GM12878 (cell line): ENCODE measurements at regions not wholly inside any gene's neighbourhood (a gene's known extent, or its start where the extent isn't known, plus 50 kb on each side); places are given as distances from the start of the nearest gene placed in this dataset.
A peak's percentile ranks its signal among the peaks of the same experiment; 100 is the strongest.

Source experiments
- ATAC-seq: fragments of 200-7000 bp; cut with Tn5 transposase; 3 replicates; pipeline ENCODE4 v1.9.1; 2020; ENCODE audit warnings: mild to moderate bottlenecking, moderate library complexity
- BruUV-seq: library from RNA; stranded (reverse); fragments of 400-500 nt; replicated peaks from 2 replicates; lab custom pipeline; 2021; lab: Mats Ljungman, UMichigan
- CTCF ChIA-PET: fragments of 300-600 bp; sonication (Branson Sonifier 250); formaldehyde crosslinking; extraction: SDS; loops from one replicate; lab custom pipeline; 2021; ENCODE audit warnings: inconsistent platforms; lab: Yijun Ruan, JAX
- POLR2A ChIA-PET: fragments of 350-600 bp; formaldehyde crosslinking; extraction: SDS; loops from one replicate; lab custom pipeline; 2021; ENCODE audit warnings: inconsistent platforms; lab: Charles Lee
- RAD21 ChIA-PET: fragments of 300-600 bp; sonication (Branson Sonifier 250); formaldehyde crosslinking; loops from one replicate; lab custom pipeline; 2023; ENCODE audit warnings: antibody characterized with exemption; ENCODE audit not compliant: unreplicated experiment; lab: Charles Lee
- SMC1A ChIA-PET: fragments of 300-600 bp; sonication (Branson Sonifier 250); formaldehyde crosslinking; loops from one replicate; lab custom pipeline; 2023; ENCODE audit not compliant: unreplicated experiment, uncharacterized antibody; lab: Charles Lee
- DNase-seq: peaks from one replicate; pipeline ENCODE4 v3.0.0-alpha.2; 2011; ENCODE audit warnings: low read depth, low spot score
- FAIRE-seq: peaks from 3 replicates; lab custom pipeline; 2011; peaks lifted over from hg19 to GRCh38; lab: Jason Lieb, UNC
- H2AFZ ChIP-seq: 2 replicates; pipeline ENCODE4 v1.6.0; 2011; ENCODE audit warnings: low read depth, low read length, control low read depth; ENCODE audit not compliant: control insufficient read depth
- H3K27ac ChIP-seq: 2 replicates; pipeline ENCODE4 v1.5.1; 2011; ENCODE audit warnings: control low read depth; ENCODE audit not compliant: control insufficient read depth, insufficient read depth
- H3K27me3 ChIP-seq, 2 experiments: replicated peaks in 1 of 2; 2 replicates each; pipeline versions ENCODE4 v1.6.0 to v1.6.1; 2011; ENCODE audit warnings: low read length in 1 of 2; ENCODE audit not compliant: control insufficient read depth in 2 of 2, insufficient read depth in 2 of 2
- H3K36me3 ChIP-seq, 2 experiments: 2 replicates each; pipeline ENCODE4 v1.5.1; 2011; ENCODE audit warnings: low read length in 1 of 2; ENCODE audit not compliant: control insufficient read depth in 2 of 2, insufficient read depth in 2 of 2
- H3K4me1 ChIP-seq: 2 replicates; pipeline ENCODE4 v1.6.1; 2011; ENCODE audit warnings: mild to moderate bottlenecking, low read length, moderate library complexity, mixed read lengths; ENCODE audit not compliant: control insufficient read depth, insufficient read depth
- H3K4me2 ChIP-seq: 2 replicates; pipeline ENCODE4 v1.6.0; 2011; ENCODE audit warnings: control low read depth; ENCODE audit not compliant: control insufficient read depth, insufficient read depth
- H3K4me3 ChIP-seq: fragments of 200-600 bp; sonication (generic); 2 replicates; pipeline ENCODE4 v1.5.1; 2016
- H3K79me2 ChIP-seq: 2 replicates; pipeline ENCODE4 v1.6.0; 2011; ENCODE audit warnings: low read length; ENCODE audit not compliant: control insufficient read depth, insufficient read depth
- H3K9ac ChIP-seq: 2 replicates; pipeline ENCODE4 v1.8.0; 2011; ENCODE audit warnings: low read length, control low read depth, mixed read lengths; ENCODE audit not compliant: control insufficient read depth, insufficient read depth
- H3K9me3 ChIP-seq: replicated peaks from 3 replicates; pipeline ENCODE4 v1.5.1; 2011; ENCODE audit warnings: mild to moderate bottlenecking, low read length; ENCODE audit not compliant: control insufficient read depth, insufficient read depth
- H4K20me1 ChIP-seq: 2 replicates; pipeline ENCODE4 v1.6.0; 2011; ENCODE audit not compliant: control insufficient read depth, insufficient read depth
- CHD2 ChIP-seq: IDR thresholded peaks from 2 replicates; pipeline ENCODE4 v1.6.1; 2011; ENCODE audit warnings: low read depth, low read length, improper control_type of control experiment, borderline replicate concordance
- DPF2 ChIP-seq: fragments of 450-650 bp; IDR thresholded peaks from 2 replicates; pipeline ENCODE4 v1.6.1; 2017; ENCODE audit warnings: mild to moderate bottlenecking
- EED ChIP-seq: sonication (generic); IDR thresholded peaks from 2 replicates; pipeline ENCODE4 v1.6.1; 2016; ENCODE audit warnings: antibody characterized with exemption, low read depth
- IKZF1 ChIP-seq: fragments of 450-650 bp; conservative IDR thresholded peaks from 2 replicates; pipeline ENCODE4 v1.6.1; 2017; ENCODE audit warnings: antibody characterized with exemption, mild to moderate bottlenecking
- IKZF2 ChIP-seq, 2 experiments: fragments of 450-650 bp; IDR thresholded peaks; 2 replicates each; pipeline ENCODE4 v1.6.1; 2017; ENCODE audit warnings: mild to moderate bottlenecking in 2 of 2, moderate library complexity in 2 of 2
- JUNB ChIP-seq: IDR thresholded peaks from 2 replicates; pipeline ENCODE4 v1.6.1; 2016; ENCODE audit warnings: antibody characterized with exemption, mild to moderate bottlenecking
- KAT2A ChIP-seq: conservative IDR thresholded peaks from 2 replicates; pipeline ENCODE4 v1.6.1; 2011; ENCODE audit warnings: low read depth, low read length; ENCODE audit not compliant: control insufficient read depth
- NBN ChIP-seq: fragments of 450-650 bp; IDR thresholded peaks from 2 replicates; pipeline ENCODE4 v1.6.1; 2016
- PAX5 ChIP-seq: IDR thresholded peaks from 2 replicates; pipeline ENCODE4 v1.6.1; 2011; ENCODE audit warnings: low read depth, low read length, borderline replicate concordance
- PRDM15 ChIP-seq: fragments of 450-650 bp; formaldehyde crosslinking; IDR thresholded peaks from 2 replicates; pipeline ENCODE4 v1.4.0; 2020; ENCODE audit warnings: mild to moderate bottlenecking, moderate library complexity
- SMARCA5 ChIP-seq: fragments of 450-650 bp; IDR thresholded peaks from 2 replicates; pipeline ENCODE4 v1.6.1; 2017; ENCODE audit warnings: mild to moderate bottlenecking
- ZNF592 ChIP-seq: fragments of 450-650 bp; IDR thresholded peaks from 2 replicates; pipeline ENCODE4 v1.6.1; 2017; ENCODE audit warnings: mild to moderate bottlenecking, moderate library complexity
- WGBS: methylation state at CpG from one replicate; pipeline ENCODE4 v1.1.6; 2016; ENCODE audit warnings: low lambda C conversion rate; ENCODE audit not compliant: insufficient replicate concordance, insufficient coverage; ENCODE audit errors: missing lambda C conversion rate; 5-methylcytosine and 5-hydroxymethylcytosine counted together
- in situ Hi-C: fragments of 300-500 bp; cut with MboI; formaldehyde crosslinking; loops from 9 replicates; pipeline ENCODE4 v1.14.3; 2018; ENCODE audit warnings: mixed read lengths
- intact Hi-C: fragments of 100-400 bp; cut with micrococcal nuclease; formaldehyde crosslinking; loops from one replicate; pipeline ENCODE4 v1.14.2; 2022; ENCODE audit not compliant: unreplicated experiment

- no peak for TF ChIP-seq PRDM15 (CRISPR knock-in tag)
- peak; percentile 52; the same call in 1 of the 2 replicates for TF ChIP-seq DPF2
- peak; percentile 93 for TF ChIP-seq PAX5
These were observed 86.4 kb downstream of the SYF2 start (continued) for GRCh38 chr1:25145775-25146393.

GRCh38 chr1:25140073-25140797 lies 92.1 kb downstream of the SYF2 start:
- DNase-seq (peak; percentile 69), ATAC-seq (peak; percentile 97), FAIRE-seq (peak; percentile 64)
- no peaks in the 10 kb centered on the region for H4K20me1 ChIP-seq
- no peaks in the 10 kb centered on the region; a peak in 1 of 4 replicates for H3K27me3 ChIP-seq
- intact Hi-C loops (no loop called here), in situ Hi-C loops (no loop called here)
- no peak overlapping the region for H3K4me3 ChIP-seq
- ChIA-PET SMC1A (interaction anchor here (0.7 to 2.2 kb wide), 7 partner anchors 11 to 177 kb away, joined by 3 to 17 read pairs (median 3); no protein-coding TSS in a partner anchor), RAD21 (interaction anchor here (0.8 to 2.1 kb wide), 6 partner anchors 7 to 112 kb away, joined by 3 to 11 read pairs (median 3); no protein-coding TSS in a partner anchor), CTCF (interaction anchor here (0.7 to 2.2 kb wide), 5 partner anchors 7 to 65 kb away, joined by 4 to 11 read pairs (median 5); no protein-coding TSS in a partner anchor), POLR2A (interaction anchor here (0.9 to 2.7 kb wide), 4 partner anchors 9 to 114 kb away, joined by 3 to 16 read pairs (median 4); no protein-coding TSS in a partner anchor)
- H3K36me3 ChIP-seq: no peaks in the 10 kb centered on the region
- peak overlapping the region; percentile 45; the same call in 1 of the 2 replicates for H3K4me2 ChIP-seq
- H2AFZ ChIP-seq: peak overlapping the region; percentile 8
- no peak overlapping the region; the same call in 1 of the 2 replicates for H3K9ac ChIP-seq
- no TSS peak for BruUV-seq
- peaks cover 1% of the 10 kb centered on the region; the same call in 2 of the 3 replicates for H3K9me3 ChIP-seq
- no peaks in the 10 kb centered on the region for H3K79me2 ChIP-seq
- 41% methylated on average over 15 of the region's 15 CpGs for WGBS
- peaks cover 26% of the 10 kb centered on the region for H3K4me1 ChIP-seq
- H3K27ac ChIP-seq: peak overlapping the region; percentile 11
- TF ChIP-seq IKZF1 (peak; percentile 98), IKZF2 (IDR thresholded peaks at IDR 0.05) (peak; percentile 94 to 96), JUNB (peak; percentile 46; the same call in 1 of the 2 replicates), CHD2 (peak; percentile 16; the same call in 1 of the 2 replicates), SMARCA5 (peak; percentile 77), NBN (peak; percentile 66; the same call in 1 of the 2 replicates), KAT2A (no peak), EED (peak; percentile 92), ZNF592 (no peak)
